Panc1 (cell line): ENCODE measurements at regions not wholly inside any gene's neighbourhood (a gene's known extent, or its start where the extent isn't known, plus 50 kb on each side); places are given as distances from the start of the nearest gene placed in this dataset.

Source experiments
- ATAC-seq: fragments of 200-7000 bp; cut with Tn5 transposase; 2 replicates; pipeline ENCODE4 v1.9.1; 2020; ENCODE audit warnings: mild to moderate bottlenecking, moderate library complexity
- BruUV-seq: library from RNA; stranded (reverse); fragments of 400-500 nt; replicated peaks from 2 replicates; lab custom pipeline; 2021; lab: Mats Ljungman, UMichigan
- CTCF ChIA-PET: fragments of 300-600 bp; sonication (Branson Sonifier 250); formaldehyde crosslinking; loops from one replicate; lab custom pipeline; 2022; ENCODE audit warnings: antibody characterized with exemption; lab: Charles Lee
- POLR2A ChIA-PET: fragments of 300-600 bp; sonication (Branson Sonifier 250); formaldehyde crosslinking; loops from one replicate; lab custom pipeline; 2022; ENCODE audit warnings: antibody characterized with exemption; lab: Charles Lee
- DNase-seq: peaks from one replicate; pipeline ENCODE4 v3.0.0-alpha.2; 2010; ENCODE audit warnings: low read depth, low spot score
- H3K27ac ChIP-seq: 2 replicates; pipeline ENCODE4 v1.5.1; 2011; ENCODE audit warnings: mild to moderate bottlenecking, low read length, inconsistent platforms
- H3K27me3 ChIP-seq: fragments of 200-500 bp; sonication (Bioruptor generic); 2 replicates; pipeline ENCODE4 v1.6.0; 2014; ENCODE audit warnings: low read length, inconsistent platforms; ENCODE audit not compliant: control insufficient read depth, insufficient read depth
- H3K36me3 ChIP-seq: fragments of 200-500 bp; sonication (Bioruptor generic); 2 replicates; pipeline ENCODE4 v1.5.1; 2014; ENCODE audit warnings: inconsistent platforms, mild to moderate bottlenecking, low read length, moderate library complexity; ENCODE audit not compliant: control insufficient read depth, insufficient read depth
- H3K4me1 ChIP-seq: 2 replicates; pipeline ENCODE4 v1.5.1; 2011; ENCODE audit warnings: inconsistent platforms, mild to moderate bottlenecking, low read length, moderate library complexity; ENCODE audit not compliant: control insufficient read depth, insufficient read depth
- H3K4me3 ChIP-seq, 2 experiments: 2 replicates each; pipeline ENCODE4 v1.5.1; 2011 to 2012; ENCODE audit warnings: low read depth in 2 of 2, low read length in 2 of 2, mild to moderate bottlenecking in 2 of 2, inconsistent platforms in 1 of 2, moderate library complexity in 1 of 2
- H3K9me3 ChIP-seq: fragments of 200-500 bp; sonication (Bioruptor generic); 2 replicates; pipeline ENCODE4 v1.5.1; 2014; ENCODE audit warnings: low read depth, mild to moderate bottlenecking, inconsistent platforms, low read length, moderate library complexity; ENCODE audit not compliant: control insufficient read depth, insufficient read depth
- CTCF ChIP-seq: fragments of 450-650 bp; IDR thresholded peaks from 2 replicates; pipeline ENCODE4 v1.5.1; 2017; ENCODE audit warnings: mild to moderate bottlenecking
- POLR2AphosphoS5 ChIP-seq: IDR thresholded peaks from 2 replicates; pipeline ENCODE4 v1.6.1; 2012; ENCODE audit warnings: mild to moderate bottlenecking, low read depth, low read length, moderate library complexity
- REST ChIP-seq, 2 experiments: IDR thresholded peaks; 2 replicates each; pipeline ENCODE4 v1.6.1; 2011 to 2012; ENCODE audit warnings: low read depth in 2 of 2, control low read depth in 1 of 2, low read length in 1 of 2, mild to moderate bottlenecking in 1 of 2, moderate library complexity in 1 of 2; ENCODE audit not compliant: insufficient read depth in 1 of 2
- SIN3A ChIP-seq: IDR thresholded peaks from 2 replicates; pipeline ENCODE4 v1.6.1; 2012; ENCODE audit warnings: low read depth, mild to moderate bottlenecking, low read length, moderate library complexity, borderline replicate concordance; ENCODE audit not compliant: insufficient read depth
- TCF7L2 ChIP-seq: IDR thresholded peaks from 2 replicates; pipeline ENCODE4 v1.6.1; 2011; ENCODE audit warnings: mild to moderate bottlenecking, low read depth, low read length, inconsistent platforms
- in situ Hi-C: cut with HindIII; loops from 2 replicates; pipeline ENCODE4 v1.10.0; 2016; ENCODE audit warnings: low sequenced_read_pairs, low pct_unique_long_range_greater_than_20kb
- intact Hi-C: fragments of 100-400 bp; cut with micrococcal nuclease; formaldehyde crosslinking; loops from one replicate; pipeline ENCODE4 v1.10.0; 2022; ENCODE audit not compliant: unreplicated experiment

DNA sequence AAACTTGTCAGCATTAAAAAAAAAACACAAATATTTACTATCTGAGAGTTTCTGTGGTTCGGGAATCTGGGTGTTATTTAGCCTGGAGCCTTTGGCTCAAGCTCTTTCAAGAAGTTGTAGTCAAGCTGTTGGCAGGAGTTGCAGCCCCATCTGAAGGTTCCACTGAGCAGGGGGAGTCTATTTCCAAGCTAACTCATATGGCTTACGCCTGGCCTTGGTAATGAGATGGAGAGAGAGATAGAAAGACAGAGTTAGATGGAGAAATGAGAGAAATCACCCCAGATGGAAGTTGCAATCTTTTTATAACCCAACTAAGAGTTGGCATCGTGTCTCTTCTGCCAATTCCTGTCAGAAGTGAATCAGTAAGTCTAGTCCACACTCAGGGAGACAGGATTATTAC is 1075.2 kb upstream of the SEMA6A start:
- CTCF ChIA-PET, result no interaction called here
- no peak for TF ChIP-seq CTCF
- no peak for TF ChIP-seq SIN3A
- no peak for TF ChIP-seq POLR2AphosphoS5
- TF ChIP-seq TCF7L2, result no peak
- TF ChIP-seq REST (IDR thresholded peaks at IDR 0.05; ENCODE audit: insufficient read depth in 1 of 2, low read depth in 2 of 2, low read length in 1 of 2), result no peak
- intact Hi-C loops, result no loop called here

GRCh38 chr5:117645400-117645799 is 1070.8 kb upstream of the SEMA6A start:
- no peaks in the 10 kb centered on the region for H3K36me3 ChIP-seq
- H3K4me3 ChIP-seq, result no peak overlapping the region
- no peaks in the 10 kb centered on the region for H3K9me3 ChIP-seq
- no peak overlapping the region for H3K27ac ChIP-seq
- no peak for TF ChIP-seq REST (IDR thresholded peaks at IDR 0.05; ENCODE audit: insufficient read depth in 1 of 2, low read depth in 2 of 2, low read length in 1 of 2)
- TF ChIP-seq TCF7L2, result no peak
- TF ChIP-seq POLR2AphosphoS5, result no peak
- TF ChIP-seq SIN3A, result no peak
- TF ChIP-seq CTCF, result no peak
- DNase-seq (no peak), ATAC-seq (no peak)
- POLR2A ChIA-PET, result no interaction called here
- no peaks in the 10 kb centered on the region for H3K4me1 ChIP-seq
- H3K27me3 ChIP-seq, result no peaks in the 10 kb centered on the region
- intact Hi-C loops (no loop called here), in situ Hi-C loops (no loop called here)
- CTCF ChIA-PET, result no interaction called here
- BruUV-seq, result no TSS peak

More for the DNA sequence above, 1075.2 kb upstream of the SEMA6A start:
- Histone ChIP-seq H3K27ac (no peak overlapping the region), H3K4me3 (no peak overlapping the region), H3K9me3 (no peaks in the 10 kb centered on the region), H3K27me3 (no peaks in the 10 kb centered on the region), H3K4me1 (no peaks in the 10 kb centered on the region), H3K36me3 (no peaks in the 10 kb centered on the region)
- POLR2A ChIA-PET, result no interaction called here
- no TSS peak for BruUV-seq
- no peak for ATAC-seq
- no peak for DNase-seq
- in situ Hi-C loops, result no loop called here
